ENCODE measurements at regions not wholly inside any gene's neighbourhood (a gene's known extent, or its start where the extent isn't known, plus 50 kb on each side); places are given as distances from the start of the nearest gene placed in this dataset.

- TF ChIP-seq CTCF (IDR thresholded peaks at IDR 0.05) (no peak), POLR2AphosphoS5 (IDR thresholded peaks at IDR 0.05) (no peak)
These were observed 584.6 kb upstream of the CDH18 start for GRCh38 chr5:20572614-20573013.
